NK-92 treated with Interleukin-12 subunit alpha and Interleukin-12 subunit beta, amount 100 ng/mL, for 24 hours (cell line): ENCODE measurements at regions not wholly inside any gene's neighbourhood (a gene's known extent, or its start where the extent isn't known, plus 50 kb on each side); places are given as distances from the start of the nearest gene placed in this dataset.
"Not testable (repeated sequence)": the region's sequence is repeated elsewhere in the genome, so short reads cannot be mapped to it uniquely, and the experiment has no call there.

ENCODE experiments used
- DNase-seq: peaks from one replicate; lab custom pipeline; 2025; lab: John Stamatoyannopoulos, UW

DNA sequence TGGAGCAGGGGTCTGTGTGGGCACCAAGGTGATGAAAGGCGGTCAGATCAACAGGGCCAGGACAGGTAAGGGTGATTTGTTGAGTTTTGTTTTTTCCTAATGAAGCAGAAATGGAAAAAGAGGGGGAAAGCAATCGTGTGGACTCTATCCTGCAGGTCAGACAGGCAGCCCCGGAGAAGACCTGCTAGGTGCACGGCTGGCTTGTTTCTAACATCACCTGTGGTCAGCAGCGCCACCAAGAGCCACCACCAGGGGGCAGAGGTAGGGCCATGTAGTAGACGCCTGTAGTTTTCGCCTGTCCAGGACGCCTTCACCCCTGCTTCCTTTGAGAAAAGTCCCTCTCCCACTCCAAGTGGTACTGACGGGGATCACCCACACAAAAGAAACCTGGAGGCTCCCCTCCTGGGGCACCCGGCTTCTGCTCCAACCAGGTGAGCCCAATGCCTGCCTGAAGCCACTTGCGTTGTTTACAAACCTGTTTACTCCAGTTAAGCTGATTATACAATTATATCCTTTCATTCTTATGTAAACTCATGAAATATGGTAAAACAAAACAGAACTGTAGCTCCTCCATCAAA lies 54.2 kb upstream of the SEC14L1 start:
- peak; percentile 68 for DNase-seq

GRCh38 chr17:77087650-77088454 lies 52.9 kb upstream of the SEC14L1 start:
- DNase-seq, result no peak

DNA sequence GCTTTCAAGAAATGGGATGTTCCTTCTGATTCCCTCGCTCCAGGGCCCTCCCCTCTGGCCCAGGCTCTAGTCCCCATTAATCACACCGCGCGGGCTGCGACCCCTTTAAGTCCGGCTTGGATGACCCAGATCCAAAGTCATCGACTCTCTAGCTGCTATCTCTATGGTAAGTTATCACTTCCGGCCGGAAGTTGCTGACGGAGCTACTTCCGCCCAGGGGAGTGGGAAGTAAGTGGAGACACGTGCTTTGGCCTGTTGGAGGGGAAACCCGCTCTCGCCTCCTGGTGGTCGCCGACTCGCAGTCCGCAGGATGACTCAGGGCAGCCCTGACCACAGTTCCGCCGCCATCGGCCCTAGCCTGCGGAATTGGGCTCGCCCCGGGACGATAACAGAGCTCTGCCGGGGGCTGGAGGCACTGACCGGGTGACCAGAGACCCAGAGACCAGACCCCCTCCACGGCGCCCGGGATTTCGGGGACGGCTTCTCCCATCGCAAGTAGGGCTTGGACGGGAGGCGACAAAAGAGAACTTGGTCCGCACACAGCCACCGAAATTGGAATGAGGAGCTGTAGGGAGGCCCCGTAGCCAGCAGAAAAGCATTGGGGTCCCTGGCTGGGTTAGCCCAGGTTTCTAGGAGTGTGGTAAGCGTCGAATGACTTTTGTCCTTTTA lies 52.2 kb upstream of the SEC14L1 start:
- DNase-seq, result peak; percentile 94

- DNase-seq, result no peak
These were observed 51.7 kb upstream of the SEC14L1 start for GRCh38 chr17:77089124-77089490.

DNA sequence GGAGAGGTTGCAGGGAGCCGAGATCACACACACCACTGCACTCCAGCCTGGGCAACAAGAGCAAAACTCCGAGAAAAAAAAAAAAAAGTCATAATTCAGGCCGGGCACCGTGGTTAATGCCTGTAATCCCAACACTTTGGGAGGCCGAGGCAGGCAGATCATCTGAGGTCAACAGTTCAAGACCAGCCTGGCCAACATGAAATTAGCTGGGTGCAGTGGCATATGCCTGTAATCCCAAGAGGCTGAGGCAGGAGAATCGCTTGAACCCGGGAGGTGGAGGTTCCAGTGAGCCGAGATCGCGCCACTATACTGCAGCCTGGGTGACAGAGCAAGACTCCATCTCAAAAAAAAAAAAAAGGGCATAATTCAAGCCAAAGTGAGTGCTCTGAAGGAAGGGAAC lies 50.8 kb upstream of the SEC14L1 start:
- DNase-seq, result not testable (repeated sequence)

- no peak for DNase-seq
These were observed 50.3 kb upstream of the SEC14L1 start for GRCh38 chr17:77090476-77090875.
